ENCODE measurements at regions not wholly inside any gene's neighbourhood (a gene's known extent, or its start where the extent isn't known, plus 50 kb on each side); places are given as distances from the start of the nearest gene placed in this dataset.
"Not testable (repeated sequence)": the region's sequence is repeated elsewhere in the genome, so short reads cannot be mapped to it uniquely, and the experiment has no call there.

DNA sequence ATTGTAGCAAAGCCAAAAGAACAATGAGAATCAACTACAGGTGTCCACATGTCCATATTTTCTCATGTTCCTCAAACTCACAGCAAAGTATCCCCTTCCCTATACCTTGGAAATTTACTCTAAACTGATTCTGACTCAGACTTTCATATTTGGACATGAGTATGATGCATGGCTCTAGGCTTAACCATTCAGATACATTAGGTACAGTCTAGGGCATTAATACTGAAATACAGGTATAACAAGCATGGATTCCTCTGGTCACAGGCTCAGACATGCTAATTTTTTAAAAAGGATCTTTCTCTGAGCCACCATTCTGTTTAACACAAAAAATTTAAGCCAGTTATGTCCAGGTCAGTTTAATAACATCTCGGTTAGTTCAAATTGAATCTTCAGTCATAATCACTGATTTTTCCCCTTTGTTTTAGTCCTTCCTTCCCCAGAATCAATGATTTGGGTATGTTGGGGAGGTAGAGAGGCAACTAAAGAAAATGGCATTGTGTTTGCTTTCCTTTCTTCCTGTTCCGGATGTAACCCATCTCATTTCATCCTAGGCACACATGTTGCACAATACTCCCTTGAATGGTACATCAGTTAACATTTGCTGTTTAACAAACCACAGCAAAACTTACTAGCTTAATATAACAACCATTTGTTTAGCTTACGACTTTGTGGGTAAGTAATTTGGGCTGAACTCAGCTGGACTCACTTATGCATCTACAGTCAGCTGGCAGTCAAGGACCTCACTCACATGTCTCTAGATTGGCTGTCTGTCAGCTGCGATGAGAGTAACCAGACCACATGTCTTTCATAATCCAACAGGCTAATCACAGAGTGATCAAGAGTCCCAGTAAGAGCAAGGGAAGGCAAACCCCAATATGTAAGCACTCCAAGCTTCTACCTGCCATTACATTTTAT is 75.3 kb upstream of the GRIA3 start:
- no peak for DNase-seq (ENCODE audit: low read depth in 4 of 4, low spot score in 3 of 4)

DNA sequence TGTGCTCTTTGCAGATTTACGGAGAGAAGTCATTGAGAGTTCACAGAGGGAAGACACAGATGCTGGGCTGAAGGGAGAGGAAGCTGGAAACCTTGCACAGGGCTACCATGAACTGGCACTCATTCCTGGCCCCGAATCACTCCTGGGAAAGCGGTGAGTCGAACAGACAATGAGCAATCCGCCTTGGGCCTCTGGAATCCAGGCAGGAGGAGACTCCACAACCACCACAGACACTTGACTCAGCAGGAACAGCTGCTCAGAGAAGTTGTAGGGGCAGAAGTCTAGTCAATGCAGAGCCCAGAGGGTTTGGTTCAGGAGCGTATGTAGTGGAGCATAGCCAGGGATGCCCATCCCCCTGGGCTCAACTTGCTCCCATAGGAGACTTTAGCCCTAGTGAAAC is 62.8 kb upstream of the GRIA3 start:
- no peak for DNase-seq (ENCODE audit: low read depth in 4 of 4, low spot score in 3 of 4)

DNA sequence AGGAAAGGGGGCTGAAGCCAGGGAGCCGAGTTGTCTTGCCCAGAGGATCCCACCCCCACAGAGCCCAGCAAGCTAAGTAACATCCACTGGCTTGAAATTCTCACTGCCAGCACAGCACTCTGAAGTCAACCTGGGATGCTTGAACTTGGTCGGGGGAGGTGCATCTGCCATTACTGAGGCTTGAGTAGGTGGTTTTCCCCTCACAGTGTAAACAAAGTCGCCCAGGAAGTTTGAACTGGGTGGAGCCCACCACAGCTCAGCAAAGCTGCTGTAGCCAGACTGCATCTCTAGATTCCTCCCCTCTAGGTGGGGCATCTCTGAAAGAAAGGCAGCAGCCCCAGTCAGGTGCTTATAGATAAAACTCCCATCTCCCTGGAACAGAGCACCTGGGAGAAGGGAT is 54.3 kb upstream of the GRIA3 start:
- DNase-seq (ENCODE audit: low read depth in 4 of 4, low spot score in 3 of 4): not testable (repeated sequence)

Measured in right renal pelvis (tissue), 4 donors.